Eye (tissue), 1 donor: ENCODE measurements at regions not wholly inside any gene's neighbourhood (a gene's known extent, or its start where the extent isn't known, plus 50 kb on each side); places are given as distances from the start of the nearest gene placed in this dataset.

ENCODE experiments used
- DNase-seq: peaks from one replicate; pipeline ENCODE4 v3.0.0-alpha.2; 2015

GRCh38 chr16:79293836-79294460 lies 306.6 kb downstream of the MAF start:
- DNase-seq, result no peak

DNA sequence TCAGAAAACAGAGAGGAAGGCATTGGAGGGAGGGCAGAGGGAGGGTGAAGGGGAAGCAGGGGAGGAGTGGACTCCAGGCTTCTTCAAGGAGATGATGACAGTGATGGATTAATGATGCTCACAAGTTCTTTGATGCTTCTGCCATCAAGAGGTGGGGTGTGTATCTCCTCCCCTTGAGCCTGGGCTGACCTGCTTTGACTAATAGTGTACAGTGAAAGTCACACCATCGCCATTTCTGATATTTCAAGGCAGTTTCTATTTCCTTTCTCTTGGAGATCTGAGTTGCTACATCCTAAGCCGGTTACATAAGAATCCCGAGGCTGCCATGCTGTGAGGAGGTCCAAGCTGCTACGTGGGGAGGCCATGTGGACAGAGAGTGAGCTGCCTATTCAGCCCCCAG lies 312.5 kb downstream of the MAF start:
- no peak for DNase-seq

DNA sequence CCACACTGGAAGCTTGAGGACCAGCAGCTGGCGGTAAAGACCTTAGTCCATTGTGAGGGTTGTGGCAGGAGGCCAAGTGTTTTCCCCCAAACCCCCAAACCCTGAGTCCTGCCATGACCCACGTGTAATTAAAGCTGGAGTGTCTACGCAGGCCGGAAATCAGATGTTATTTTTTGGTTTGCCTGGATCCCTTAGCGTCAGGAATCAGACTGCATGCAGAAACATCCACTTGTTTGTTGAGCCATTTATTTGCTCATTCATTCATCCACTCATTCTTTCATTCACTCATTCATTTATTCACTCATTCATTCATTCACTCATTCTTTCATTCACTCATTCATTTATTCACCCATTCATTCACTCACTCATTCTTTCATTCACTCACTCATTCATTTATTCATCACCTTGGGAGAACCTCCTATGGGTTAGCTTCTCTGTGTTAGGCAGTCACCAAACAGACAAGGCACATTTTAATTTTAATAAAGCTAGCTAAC lies 313.1 kb downstream of the MAF start:
- DNase-seq, result no peak

DNA sequence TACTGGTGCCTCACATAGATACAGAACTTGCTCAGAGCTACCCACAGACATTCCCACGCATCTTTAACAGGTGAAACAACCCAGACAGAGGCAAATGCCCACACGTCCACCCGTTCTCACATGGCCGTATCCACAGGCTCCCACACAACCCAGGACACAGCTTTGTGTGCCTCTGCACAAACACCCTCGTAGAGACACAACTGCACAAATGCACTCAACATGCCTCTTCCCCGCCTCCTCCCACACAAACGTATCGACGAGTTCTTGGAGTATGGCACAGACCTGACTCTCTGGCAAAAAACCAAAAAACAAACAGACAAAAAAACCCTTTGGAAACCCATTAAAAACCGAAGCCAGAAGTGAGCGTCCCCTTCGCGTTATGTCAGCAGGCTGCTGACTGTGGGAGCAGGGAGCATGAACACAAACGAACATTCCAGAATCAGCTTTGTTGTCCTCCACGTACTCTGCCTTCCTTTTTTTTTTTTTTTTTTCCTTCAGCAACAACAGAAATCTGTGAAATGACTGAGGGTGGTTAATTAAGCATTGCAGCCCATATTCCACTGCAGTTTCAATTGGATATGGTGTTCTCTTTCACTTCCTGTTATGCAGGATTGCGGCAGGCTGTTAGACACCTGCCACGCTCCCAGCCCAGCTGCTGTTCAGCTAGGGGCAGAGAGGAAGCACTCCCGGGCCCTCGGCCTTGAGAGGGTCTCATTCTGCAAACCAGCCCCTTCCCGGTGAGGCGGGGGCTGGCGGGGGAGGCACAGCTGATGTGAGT lies 313.7 kb downstream of the MAF start:
- DNase-seq, result peak; percentile 79

DNA sequence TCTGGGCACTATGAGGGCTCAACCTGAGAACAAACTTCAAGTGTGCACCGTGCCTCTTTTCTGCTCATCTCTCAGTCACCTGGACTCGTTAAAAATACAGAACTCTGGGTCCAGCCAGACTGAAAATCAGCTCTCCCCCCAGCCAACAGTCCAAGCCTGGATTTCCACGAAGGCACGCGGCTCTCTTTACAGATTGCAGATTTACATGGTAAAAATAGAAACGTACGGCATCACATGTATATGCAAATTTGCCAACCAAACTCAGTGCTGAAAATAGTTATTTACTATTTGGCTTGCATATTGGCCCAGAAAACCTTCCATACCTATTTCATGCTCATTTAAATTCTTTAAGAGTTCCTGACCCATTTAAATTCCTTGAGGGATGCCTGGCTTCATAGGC lies 315.8 kb downstream of the MAF start:
- no peak for DNase-seq

DNA sequence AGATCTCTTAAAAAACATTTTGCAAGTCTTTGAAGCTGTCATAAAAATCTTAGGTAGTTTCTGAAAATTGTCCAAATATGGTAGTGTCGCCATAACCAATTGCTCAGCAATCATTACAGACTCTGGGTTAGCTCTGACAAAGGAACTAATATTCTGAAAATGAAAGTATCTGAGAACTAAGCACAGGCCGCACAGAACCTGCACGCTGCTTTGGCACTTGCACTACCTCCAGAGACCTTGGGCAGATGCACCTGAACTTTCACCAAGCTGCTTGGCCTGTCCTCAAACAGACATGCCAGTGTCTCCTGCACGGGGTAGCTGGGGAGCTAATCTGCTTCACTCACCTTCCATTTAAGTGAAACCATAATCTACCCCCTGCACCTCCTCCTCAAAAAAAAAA lies 317.0 kb downstream of the MAF start:
- DNase-seq, result no peak

DNA sequence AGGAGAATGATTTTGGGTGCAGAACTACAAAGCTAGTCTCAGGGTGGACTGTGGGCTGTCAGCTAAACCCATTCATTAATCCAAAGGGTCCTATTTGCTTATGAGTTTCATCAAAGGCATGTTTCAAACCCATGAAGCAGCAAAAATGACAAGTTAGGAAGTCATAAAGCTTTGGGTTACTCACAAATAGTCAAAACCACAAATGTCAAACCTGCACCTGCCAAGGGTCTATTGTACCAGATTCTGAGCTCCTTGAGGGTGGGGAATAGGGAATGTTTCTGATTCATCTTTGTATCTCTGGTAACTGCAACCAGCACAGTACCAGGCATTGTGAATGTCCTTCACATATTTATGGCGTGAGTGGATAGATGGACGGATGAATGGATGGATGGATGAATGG lies 317.7 kb downstream of the MAF start:
- no peak for DNase-seq

GRCh38 chr16:79278506-79278905 lies 322.0 kb downstream of the MAF start:
- DNase-seq, result no peak

DNA sequence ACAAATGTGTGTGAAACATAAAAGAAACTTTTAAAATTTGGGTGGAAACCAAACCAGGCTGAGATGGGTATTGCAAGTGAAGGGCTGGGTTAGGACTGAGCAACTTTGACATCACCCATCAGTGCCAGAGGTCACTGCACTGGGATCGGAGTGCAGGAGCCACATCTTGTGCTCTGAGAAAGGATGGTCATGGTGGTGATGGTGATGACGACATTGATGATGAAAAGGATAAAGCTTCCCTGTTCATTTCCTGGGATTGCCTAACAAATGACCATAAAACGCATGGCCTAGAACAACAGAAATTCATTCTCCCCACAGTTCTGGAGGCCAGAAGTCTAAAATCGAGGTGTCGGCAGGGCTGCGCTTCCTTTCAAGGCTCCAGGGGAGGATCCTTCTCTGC lies 324.0 kb downstream of the MAF start:
- DNase-seq, result no peak

DNA sequence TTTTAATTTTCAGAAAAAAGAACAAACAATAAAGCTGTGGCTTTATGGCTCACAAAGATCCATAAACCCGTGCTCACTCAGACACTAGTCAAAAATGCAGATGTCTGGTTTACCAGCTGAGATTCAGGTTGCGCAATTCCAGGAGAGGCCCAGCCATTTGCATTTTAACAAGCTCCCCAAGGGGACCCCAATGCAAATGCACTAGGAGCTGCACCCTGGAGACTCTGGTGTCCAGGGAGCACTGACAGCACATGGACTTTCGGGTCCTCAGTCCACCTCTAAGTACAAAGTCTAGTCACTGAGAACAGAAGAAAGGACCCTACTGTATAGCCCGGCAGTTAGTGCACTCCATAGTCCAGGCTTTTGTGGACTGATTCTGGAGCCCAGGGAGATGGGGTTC lies 326.3 kb downstream of the MAF start:
- no peak for DNase-seq

DNA sequence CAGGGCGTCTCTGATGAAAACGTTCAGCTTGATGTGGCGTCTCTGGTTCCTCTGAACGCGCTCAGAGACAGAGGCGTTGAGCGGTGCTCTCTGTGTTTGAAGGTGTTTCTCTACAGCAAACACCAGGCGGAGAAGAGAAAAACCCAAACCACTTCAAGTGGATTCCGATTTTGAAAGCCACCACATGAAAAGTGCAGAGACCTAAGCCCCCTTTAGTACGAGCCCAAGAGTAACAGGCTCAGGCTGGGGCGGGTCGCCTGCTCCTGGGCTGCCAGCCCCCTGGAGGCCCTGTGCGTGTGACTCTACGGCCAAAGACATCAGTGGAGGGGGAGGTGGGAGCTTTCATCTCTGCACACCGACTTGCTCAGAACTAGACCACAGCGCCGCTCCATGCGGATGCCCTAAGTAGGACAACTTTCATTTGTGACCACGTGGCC lies 328.4 kb downstream of the MAF start:
- no peak for DNase-seq

- DNase-seq, result no peak
These were observed 329.0 kb downstream of the MAF start for GRCh38 chr16:79271583-79271982.

DNA sequence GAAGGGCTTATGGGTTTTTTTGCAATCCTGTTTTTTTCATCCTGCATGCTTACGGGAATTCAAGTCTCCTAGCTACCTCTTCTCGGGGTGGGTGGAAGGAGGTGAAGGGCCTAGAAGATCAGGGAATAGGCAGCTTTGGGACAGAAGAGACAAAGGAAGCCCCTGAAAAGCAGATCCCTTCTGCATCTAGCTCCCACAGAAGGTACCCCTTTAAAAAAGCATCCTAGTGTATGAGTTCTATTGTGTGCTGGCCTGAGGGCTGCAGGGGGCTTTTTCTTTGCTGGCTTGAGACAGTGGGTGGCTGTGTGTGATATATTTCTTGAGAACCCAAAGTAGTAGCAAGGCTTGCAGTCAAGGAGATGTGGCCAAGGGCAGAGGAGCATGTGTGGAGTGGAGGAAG lies 330.5 kb downstream of the MAF start:
- no peak for DNase-seq

GRCh38 chr16:79269211-79269863 lies 331.2 kb downstream of the MAF start:
- DNase-seq, result no peak

GRCh38 chr16:79267781-79268180 lies 332.8 kb downstream of the MAF start:
- no peak for DNase-seq

GRCh38 chr16:79267146-79267545 lies 333.4 kb downstream of the MAF start:
- DNase-seq, result no peak

GRCh38 chr16:79265701-79266100 lies 334.8 kb downstream of the MAF start:
- no peak for DNase-seq

GRCh38 chr16:79265196-79265595 lies 335.3 kb downstream of the MAF start:
- no peak for DNase-seq

GRCh38 chr16:79264237-79265109 lies 336.1 kb downstream of the MAF start:
- DNase-seq, result no peak

GRCh38 chr16:79263425-79263824 lies 337.1 kb downstream of the MAF start:
- DNase-seq, result no peak
